IMR-90 (cell line): ENCODE measurements at regions not wholly inside any gene's neighbourhood (a gene's known extent, or its start where the extent isn't known, plus 50 kb on each side); places are given as distances from the start of the nearest gene placed in this dataset.

Experiments used
- ATAC-seq: fragments of 200-7000 bp; cut with Tn5 transposase; 2 replicates; pipeline ENCODE4 v1.9.1; 2020; ENCODE audit warnings: low read depth, mild to moderate bottlenecking, moderate library complexity
- BruUV-seq: library from RNA; stranded (reverse); fragments of 400-500 nt; replicated peaks from 2 replicates; lab custom pipeline; 2021; lab: Mats Ljungman, UMichigan
- CTCF ChIA-PET: fragments of 300-600 bp; formaldehyde crosslinking; extraction: SDS; loops from one replicate; lab custom pipeline; 2021; ENCODE audit warnings: antibody characterized with exemption; lab: Yijun Ruan, JAX
- POLR2A ChIA-PET: fragments of 300-600 bp; sonication (Branson Sonifier 250); formaldehyde crosslinking; loops from one replicate; lab custom pipeline; 2022; ENCODE audit warnings: antibody characterized with exemption; ENCODE audit not compliant: unreplicated experiment; lab: Charles Lee
- DNase-seq: peaks from one replicate; pipeline ENCODE4 v3.0.0; 2013
- H2AFZ ChIP-seq: replicated peaks from 2 replicates; pipeline ENCODE3; 2013; ENCODE audit warnings: low read length, mild to moderate bottlenecking; ENCODE audit not compliant: poor library complexity
- H2AK5ac ChIP-seq: 2 replicates; pipeline ENCODE4 v1.6.1; 2013; ENCODE audit warnings: low read depth, low read length, inconsistent platforms
- H2AK9ac ChIP-seq: replicated peaks from 2 replicates; pipeline ENCODE3; 2013; ENCODE audit warnings: mild to moderate bottlenecking, low read depth, low read length, moderate library complexity; ENCODE audit not compliant: poor library complexity
- H2BK120ac ChIP-seq: 2 replicates; pipeline ENCODE4 v1.6.1; 2013; ENCODE audit warnings: low read depth, low read length, inconsistent platforms
- H2BK15ac ChIP-seq: 3 replicates; pipeline ENCODE4 v1.6.1; 2013; ENCODE audit warnings: low read depth, low read length, inconsistent platforms
- H2BK20ac ChIP-seq: 2 replicates; pipeline ENCODE4 v1.6.1; 2013; ENCODE audit warnings: low read depth, mild to moderate bottlenecking, inconsistent platforms, low read length, moderate library complexity
- H2BK5ac ChIP-seq: 2 replicates; pipeline ENCODE4 v1.6.1; 2013; ENCODE audit warnings: mild to moderate bottlenecking, low read depth, low read length, inconsistent platforms; ENCODE audit not compliant: poor library complexity, severe bottlenecking
- H3K14ac ChIP-seq: replicated peaks from 2 replicates; pipeline ENCODE4 v1.6.1; 2013; ENCODE audit warnings: low read depth, low read length, inconsistent platforms
- H3K18ac ChIP-seq: 2 replicates; pipeline ENCODE4 v1.6.1; 2013; ENCODE audit warnings: low read depth, low read length, control low read depth
- H3K23ac ChIP-seq: 2 replicates; pipeline ENCODE4 v1.6.1; 2013; ENCODE audit warnings: low read depth, low read length, inconsistent platforms
- H3K27ac ChIP-seq: 2 replicates; pipeline ENCODE4 v1.5.1; 2013; ENCODE audit warnings: mild to moderate bottlenecking, control low read depth, low read length; ENCODE audit not compliant: insufficient read depth
- H3K27me3 ChIP-seq: 2 replicates; pipeline ENCODE4 v1.6.1; 2013; ENCODE audit warnings: low read length; ENCODE audit not compliant: control insufficient read depth, insufficient read depth
- H3K36me3 ChIP-seq: 2 replicates; pipeline ENCODE4 v1.6.1; 2013; ENCODE audit warnings: low read length, mixed read lengths; ENCODE audit not compliant: control insufficient read depth, insufficient read depth
- H3K4ac ChIP-seq: 2 replicates; pipeline ENCODE4 v1.6.1; 2013; ENCODE audit warnings: low read depth, low read length, inconsistent platforms
- H3K4me1 ChIP-seq: 2 replicates; pipeline ENCODE4 v1.6.1; 2013; ENCODE audit warnings: low read length, mixed read lengths; ENCODE audit not compliant: control insufficient read depth, insufficient read depth
- H3K4me2 ChIP-seq: 2 replicates; pipeline ENCODE4 v1.6.1; 2013; ENCODE audit warnings: low read depth, mild to moderate bottlenecking, control low read depth, low read length, moderate library complexity
- H3K4me3 ChIP-seq: 2 replicates; pipeline ENCODE4 v1.5.1; 2013; ENCODE audit warnings: low read depth, mild to moderate bottlenecking, control low read depth, low read length, moderate library complexity; ENCODE audit not compliant: insufficient read depth
- H3K56ac ChIP-seq: 2 replicates; pipeline ENCODE4 v1.6.1; 2013; ENCODE audit warnings: low read length, inconsistent platforms; ENCODE audit not compliant: insufficient read depth; ENCODE audit errors: extremely low read depth
- H3K79me1 ChIP-seq, 2 experiments: 2 replicates each; pipeline ENCODE4 v1.6.1; 2013; ENCODE audit warnings: low read length in 2 of 2, inconsistent platforms in 1 of 2, low read depth in 1 of 2
- H3K9ac ChIP-seq: 2 replicates; pipeline ENCODE4 v1.6.1; 2013; ENCODE audit warnings: low read depth, low read length, control low read depth
- H3K9me1 ChIP-seq: 2 replicates; pipeline ENCODE4 v1.6.1; 2013; ENCODE audit warnings: low read length, inconsistent platforms; ENCODE audit not compliant: insufficient read depth
- H3K9me3 ChIP-seq: 2 replicates; pipeline ENCODE4 v1.6.1; 2013; ENCODE audit warnings: low read length; ENCODE audit not compliant: control insufficient read depth, insufficient read depth
- H4K20me1 ChIP-seq: 2 replicates; pipeline ENCODE4 v1.6.1; 2013; ENCODE audit warnings: low read length, inconsistent platforms; ENCODE audit not compliant: insufficient read depth
- H4K5ac ChIP-seq: 2 replicates; pipeline ENCODE4 v1.6.1; 2013; ENCODE audit warnings: mild to moderate bottlenecking, low read depth, low read length, control low read depth
- H4K8ac ChIP-seq, 2 experiments: 2 replicates each; pipeline ENCODE4 v1.6.1; 2013; ENCODE audit warnings: low read depth in 2 of 2, low read length in 2 of 2, control low read depth in 1 of 2, inconsistent platforms in 1 of 2
- H4K91ac ChIP-seq: 2 replicates; pipeline ENCODE4 v1.6.1; 2013; ENCODE audit warnings: low read depth, low read length, inconsistent platforms; ENCODE audit not compliant: insufficient read depth
- CEBPB ChIP-seq: IDR thresholded peaks from 2 replicates; pipeline ENCODE4 v1.6.1; 2012; ENCODE audit warnings: low read depth, low read length, improper control_type of control experiment
- CHD1 ChIP-seq: IDR thresholded peaks from 2 replicates; pipeline ENCODE4 v1.6.1; 2012; ENCODE audit warnings: low read depth, low read length, improper control_type of control experiment
- MAZ ChIP-seq: IDR thresholded peaks from 2 replicates; pipeline ENCODE4 v1.6.1; 2012; ENCODE audit warnings: low read depth, mild to moderate bottlenecking, low read length, improper control_type of control experiment, moderate library complexity, borderline replicate concordance
- RAD21 ChIP-seq: IDR thresholded peaks from 2 replicates; pipeline ENCODE4 v1.6.1; 2012; ENCODE audit warnings: low read length, improper control_type of control experiment
- RCOR1 ChIP-seq: IDR thresholded peaks from 2 replicates; pipeline ENCODE4 v1.6.1; 2012; ENCODE audit warnings: mild to moderate bottlenecking, low read length, improper control_type of control experiment; ENCODE audit not compliant: insufficient replicate concordance
- WGBS, 2 experiments: methylation state at CpG; one replicate each; pipeline versions ENCODE4 v1.1.5 to v1.1.7; 2013; ENCODE audit warnings: missing lambda C conversion rate in 2 of 2; ENCODE audit not compliant: insufficient read length in 1 of 2; ENCODE audit errors: extremely low coverage in 2 of 2; 5-methylcytosine and 5-hydroxymethylcytosine counted together
- dilution Hi-C: fragments of 300-500 bp; cut with HindIII; formaldehyde crosslinking; loops from one replicate; pipeline ENCODE4 v1.14.3; 2018; ENCODE audit warnings: low sequenced_read_pairs; ENCODE audit not compliant: unreplicated experiment
- in situ Hi-C: fragments of 300-500 bp; cut with MboI; formaldehyde crosslinking; loops from 3 replicates; pipeline ENCODE4 v1.14.3; 2019; ENCODE audit warnings: low sequenced_read_pairs, inconsistent platforms, mixed read lengths
- intact Hi-C: fragments of 100-400 bp; cut with micrococcal nuclease; formaldehyde crosslinking; loops from 2 replicates; pipeline ENCODE4 v1.10.0; 2022
- TF ChIP-seq, protein P1 (sequence below): fragments of 150-350 bp; IDR thresholded peaks from 2 replicates; pipeline ENCODE4 v1.6.1; 2016; ENCODE audit warnings: low read depth, mild to moderate bottlenecking, low read length, moderate library complexity, borderline replicate concordance
- TF ChIP-seq, protein P2 (sequence below): conservative IDR thresholded peaks from 2 replicates; pipeline ENCODE4 v1.5.1; 2012; ENCODE audit warnings: mild to moderate bottlenecking, low read depth, low read length, improper control_type of control experiment

DNA sequence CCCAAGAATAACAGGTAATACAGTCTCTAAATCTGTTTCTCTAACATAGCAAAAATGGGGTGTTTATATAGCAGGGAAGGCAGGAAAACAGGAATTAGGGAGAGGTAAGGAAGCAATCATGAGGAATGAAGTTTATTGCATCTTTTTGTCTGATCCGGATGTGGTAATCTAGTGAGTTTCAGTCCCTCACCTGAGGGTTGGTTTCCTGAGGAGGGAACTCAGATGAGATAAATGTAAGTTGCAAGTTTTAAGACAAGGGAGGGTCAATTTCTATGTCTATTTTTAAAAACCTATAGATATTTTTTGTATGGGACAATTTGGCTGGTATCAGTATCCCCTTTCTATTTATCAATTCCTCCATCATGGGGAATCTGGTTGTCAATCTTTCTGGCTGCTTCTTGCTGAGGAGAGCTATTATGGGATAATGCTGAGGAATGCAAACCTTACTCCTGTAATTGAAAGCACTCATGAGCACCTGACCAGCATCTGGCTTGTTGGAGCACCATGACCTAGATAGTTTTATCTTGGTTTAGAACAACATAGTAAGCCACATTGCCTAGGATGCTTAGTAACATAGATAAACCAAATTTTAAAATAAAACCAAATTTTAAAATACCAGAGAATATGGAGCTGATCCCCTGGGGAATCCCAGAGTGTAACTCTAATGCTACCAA is 130.1 kb downstream of the ADAM29 start:
- no peak for DNase-seq
- ChIA-PET POLR2A (no interaction called here), CTCF (no interaction called here)
- WGBS, 2 experiments = no CpG with 5 or more reads among the region's 1 CpG
- H3K79me1 ChIP-seq = no peaks in the 10 kb centered on the region
- no peak for TF ChIP-seq CHD1
- no peak for TF ChIP-seq MAZ
- TF ChIP-seq, protein P1, sequence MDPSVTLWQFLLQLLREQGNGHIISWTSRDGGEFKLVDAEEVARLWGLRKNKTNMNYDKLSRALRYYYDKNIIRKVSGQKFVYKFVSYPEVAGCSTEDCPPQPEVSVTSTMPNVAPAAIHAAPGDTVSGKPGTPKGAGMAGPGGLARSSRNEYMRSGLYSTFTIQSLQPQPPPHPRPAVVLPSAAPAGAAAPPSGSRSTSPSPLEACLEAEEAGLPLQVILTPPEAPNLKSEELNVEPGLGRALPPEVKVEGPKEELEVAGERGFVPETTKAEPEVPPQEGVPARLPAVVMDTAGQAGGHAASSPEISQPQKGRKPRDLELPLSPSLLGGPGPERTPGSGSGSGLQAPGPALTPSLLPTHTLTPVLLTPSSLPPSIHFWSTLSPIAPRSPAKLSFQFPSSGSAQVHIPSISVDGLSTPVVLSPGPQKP = no peak
- TF ChIP-seq RCOR1 = no peak
- no peak for TF ChIP-seq CEBPB
- TF ChIP-seq, protein P2, sequence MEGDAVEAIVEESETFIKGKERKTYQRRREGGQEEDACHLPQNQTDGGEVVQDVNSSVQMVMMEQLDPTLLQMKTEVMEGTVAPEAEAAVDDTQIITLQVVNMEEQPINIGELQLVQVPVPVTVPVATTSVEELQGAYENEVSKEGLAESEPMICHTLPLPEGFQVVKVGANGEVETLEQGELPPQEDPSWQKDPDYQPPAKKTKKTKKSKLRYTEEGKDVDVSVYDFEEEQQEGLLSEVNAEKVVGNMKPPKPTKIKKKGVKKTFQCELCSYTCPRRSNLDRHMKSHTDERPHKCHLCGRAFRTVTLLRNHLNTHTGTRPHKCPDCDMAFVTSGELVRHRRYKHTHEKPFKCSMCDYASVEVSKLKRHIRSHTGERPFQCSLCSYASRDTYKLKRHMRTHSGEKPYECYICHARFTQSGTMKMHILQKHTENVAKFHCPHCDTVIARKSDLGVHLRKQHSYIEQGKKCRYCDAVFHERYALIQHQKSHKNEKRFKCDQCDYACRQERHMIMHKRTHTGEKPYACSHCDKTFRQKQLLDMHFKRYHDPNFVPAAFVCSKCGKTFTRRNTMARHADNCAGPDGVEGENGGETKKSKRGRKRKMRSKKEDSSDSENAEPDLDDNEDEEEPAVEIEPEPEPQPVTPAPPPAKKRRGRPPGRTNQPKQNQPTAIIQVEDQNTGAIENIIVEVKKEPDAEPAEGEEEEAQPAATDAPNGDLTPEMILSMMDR = no peak
- TF ChIP-seq RAD21 = no peak
- no peak overlapping the region for H3K9ac ChIP-seq
- no peak overlapping the region for H4K8ac ChIP-seq
- H3K27ac ChIP-seq = no peak overlapping the region
- in situ Hi-C loops (no loop called here), intact Hi-C loops (no loop called here), dilution Hi-C loops (no loop called here)
- H2BK15ac ChIP-seq = no peak overlapping the region
- H3K18ac ChIP-seq = no peak overlapping the region
- H2BK120ac ChIP-seq = no peak overlapping the region
- H4K5ac ChIP-seq = no peak overlapping the region
- no peaks in the 10 kb centered on the region for H3K9me1 ChIP-seq
- no peak overlapping the region for H3K23ac ChIP-seq
- no peak overlapping the region for H2AK9ac ChIP-seq
- no peaks in the 10 kb centered on the region for H3K4me1 ChIP-seq
- H3K9me3 ChIP-seq = peaks cover 4% of the 10 kb centered on the region; the same call in 1 of the 2 replicates
- no peak overlapping the region for H2BK20ac ChIP-seq
- no peak overlapping the region for H3K56ac ChIP-seq
- H3K14ac ChIP-seq = no peak overlapping the region
- no peak overlapping the region for H2AK5ac ChIP-seq
- no peak overlapping the region for H3K4me2 ChIP-seq
- no peaks in the 10 kb centered on the region for H3K36me3 ChIP-seq
- BruUV-seq = no TSS peak
- no peak overlapping the region for H2AFZ ChIP-seq
- H3K4ac ChIP-seq = no peak overlapping the region
- no peak overlapping the region for H2BK5ac ChIP-seq
- no peaks in the 10 kb centered on the region for H3K27me3 ChIP-seq
- H4K91ac ChIP-seq = no peak overlapping the region
- ATAC-seq = no peak
- H4K20me1 ChIP-seq = no peaks in the 10 kb centered on the region
- no peak overlapping the region for H3K4me3 ChIP-seq
